ENCODE measurements at regions not wholly inside any gene's neighbourhood (a gene's known extent, or its start where the extent isn't known, plus 50 kb on each side); places are given as distances from the start of the nearest gene placed in this dataset.

DNA sequence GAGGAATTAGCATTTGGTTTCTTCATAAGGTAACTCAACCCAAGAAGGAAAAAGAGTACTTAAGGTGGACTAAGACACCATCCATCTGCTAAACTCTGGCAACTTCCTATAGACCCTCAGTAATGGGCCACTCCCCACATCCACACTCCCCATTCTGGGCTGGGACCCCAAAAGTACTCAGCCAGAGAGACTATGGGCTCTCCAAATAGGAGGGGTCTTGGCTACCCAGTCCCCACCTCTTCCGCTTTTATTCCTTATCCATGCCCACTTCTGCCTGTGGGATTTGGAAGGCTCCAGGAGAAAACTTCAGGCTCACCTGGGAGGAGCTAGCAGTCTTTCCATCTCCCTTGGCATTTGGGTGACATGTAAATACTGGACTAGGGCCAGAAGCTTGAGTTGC is 164.5 kb upstream of the CCL2 start:
- Mint-ChIP-seq H3K4me1 (ENCODE audit: unreplicated experiment) (no peaks in the 10 kb centered on the region), H3K36me3 (ENCODE audit: unreplicated experiment) (no peaks in the 10 kb centered on the region), H3K27me3 (ENCODE audit: unreplicated experiment) (no peaks in the 10 kb centered on the region), H3K27ac (ENCODE audit: unreplicated experiment) (no peak overlapping the region), H3K4me3 (ENCODE audit: unreplicated experiment) (no peak overlapping the region), H3K9me3 (ENCODE audit: unreplicated experiment) (peaks cover 31% of the 10 kb centered on the region)
- DNase-seq (ENCODE audit: extremely low spot score, unreplicated experiment), result no peak
- TF ChIP-seq, protein P1, sequence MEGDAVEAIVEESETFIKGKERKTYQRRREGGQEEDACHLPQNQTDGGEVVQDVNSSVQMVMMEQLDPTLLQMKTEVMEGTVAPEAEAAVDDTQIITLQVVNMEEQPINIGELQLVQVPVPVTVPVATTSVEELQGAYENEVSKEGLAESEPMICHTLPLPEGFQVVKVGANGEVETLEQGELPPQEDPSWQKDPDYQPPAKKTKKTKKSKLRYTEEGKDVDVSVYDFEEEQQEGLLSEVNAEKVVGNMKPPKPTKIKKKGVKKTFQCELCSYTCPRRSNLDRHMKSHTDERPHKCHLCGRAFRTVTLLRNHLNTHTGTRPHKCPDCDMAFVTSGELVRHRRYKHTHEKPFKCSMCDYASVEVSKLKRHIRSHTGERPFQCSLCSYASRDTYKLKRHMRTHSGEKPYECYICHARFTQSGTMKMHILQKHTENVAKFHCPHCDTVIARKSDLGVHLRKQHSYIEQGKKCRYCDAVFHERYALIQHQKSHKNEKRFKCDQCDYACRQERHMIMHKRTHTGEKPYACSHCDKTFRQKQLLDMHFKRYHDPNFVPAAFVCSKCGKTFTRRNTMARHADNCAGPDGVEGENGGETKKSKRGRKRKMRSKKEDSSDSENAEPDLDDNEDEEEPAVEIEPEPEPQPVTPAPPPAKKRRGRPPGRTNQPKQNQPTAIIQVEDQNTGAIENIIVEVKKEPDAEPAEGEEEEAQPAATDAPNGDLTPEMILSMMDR (IDR thresholded peaks at IDR 0.05), result no peak

DNA sequence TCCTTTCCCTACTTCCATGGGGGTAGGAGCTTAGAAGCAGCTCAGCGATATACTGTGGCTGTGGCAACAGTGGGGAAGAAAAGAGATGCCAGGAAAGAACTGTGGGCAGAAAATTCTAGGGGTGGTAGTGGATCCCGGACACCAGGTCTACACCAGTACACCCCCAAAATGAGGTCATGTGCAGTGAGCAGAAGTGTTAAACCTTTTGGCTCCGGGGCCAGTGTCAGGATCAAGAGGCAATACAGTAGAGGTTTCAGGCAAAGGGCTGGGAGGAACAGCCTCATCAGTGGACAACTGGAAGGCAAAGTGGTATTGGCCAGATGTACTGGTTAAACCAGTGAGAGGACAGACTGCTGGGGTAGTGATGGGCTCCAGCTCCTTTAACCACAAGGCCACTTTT is 163.1 kb upstream of the CCL2 start:
- H3K36me3 Mint-ChIP-seq (ENCODE audit: unreplicated experiment), result no peaks in the 10 kb centered on the region
- H3K27ac Mint-ChIP-seq (ENCODE audit: unreplicated experiment), result no peak overlapping the region
- H3K4me1 Mint-ChIP-seq (ENCODE audit: unreplicated experiment), result no peaks in the 10 kb centered on the region
- no peak for DNase-seq (ENCODE audit: extremely low spot score, unreplicated experiment)
- TF ChIP-seq, protein P1 (IDR thresholded peaks at IDR 0.05), result no peak
- H3K4me3 Mint-ChIP-seq (ENCODE audit: unreplicated experiment), result no peak overlapping the region
- no peaks in the 10 kb centered on the region for H3K27me3 Mint-ChIP-seq (ENCODE audit: unreplicated experiment)
- H3K9me3 Mint-ChIP-seq (ENCODE audit: unreplicated experiment), result peaks cover 38% of the 10 kb centered on the region

DNA sequence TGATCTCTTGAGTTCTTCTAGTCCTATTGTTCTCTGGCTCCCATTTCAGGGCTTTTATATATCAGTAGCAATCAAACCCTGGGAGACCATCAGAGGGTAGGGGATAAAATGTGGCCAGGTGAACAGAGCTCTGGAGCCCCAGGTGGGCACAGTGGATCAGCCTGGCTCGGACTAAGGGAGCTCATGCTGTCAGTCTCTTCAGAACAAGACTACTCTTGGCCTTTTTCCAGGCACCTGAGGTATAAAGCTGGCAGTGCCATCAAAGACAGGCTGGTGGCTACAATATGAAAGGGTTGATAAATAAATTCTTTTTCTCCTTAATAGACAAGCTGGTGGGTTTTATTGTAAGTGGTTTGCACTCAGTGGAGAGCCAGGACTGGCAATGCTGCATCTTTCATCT is 160.0 kb upstream of the CCL2 start:
- H3K36me3 Mint-ChIP-seq (ENCODE audit: unreplicated experiment), result no peaks in the 10 kb centered on the region
- TF ChIP-seq, protein P1 (IDR thresholded peaks at IDR 0.05), result no peak
- H3K4me1 Mint-ChIP-seq (ENCODE audit: unreplicated experiment), result no peaks in the 10 kb centered on the region
- no peaks in the 10 kb centered on the region for H3K27me3 Mint-ChIP-seq (ENCODE audit: unreplicated experiment)
- no peak for DNase-seq (ENCODE audit: extremely low spot score, unreplicated experiment)
- H3K27ac Mint-ChIP-seq (ENCODE audit: unreplicated experiment), result no peak overlapping the region
- peaks cover 50% of the 10 kb centered on the region for H3K9me3 Mint-ChIP-seq (ENCODE audit: unreplicated experiment)
- no peak overlapping the region for H3K4me3 Mint-ChIP-seq (ENCODE audit: unreplicated experiment)

DNA sequence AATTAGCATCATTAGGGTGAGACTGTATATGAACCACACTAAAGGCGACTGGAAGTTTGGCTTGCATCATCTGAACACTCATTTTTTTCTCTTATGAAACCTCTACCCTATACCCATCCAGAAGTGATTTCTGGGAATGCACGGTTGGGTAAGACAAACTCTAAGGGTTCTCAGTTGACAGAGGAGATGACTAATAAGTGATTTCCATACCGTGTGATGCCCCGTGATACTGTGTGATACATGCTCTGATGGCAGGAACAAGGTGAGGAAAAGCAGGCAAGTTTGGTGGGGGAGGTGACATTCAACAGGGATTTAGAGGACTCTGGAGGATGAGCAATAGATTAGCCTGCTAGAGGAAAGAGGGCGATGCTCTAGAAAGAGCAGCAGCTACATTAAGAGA is 156.4 kb upstream of the CCL2 start:
- Mint-ChIP-seq H3K27ac (ENCODE audit: unreplicated experiment) (no peak overlapping the region), H3K4me3 (ENCODE audit: unreplicated experiment) (no peak overlapping the region)

DNA sequence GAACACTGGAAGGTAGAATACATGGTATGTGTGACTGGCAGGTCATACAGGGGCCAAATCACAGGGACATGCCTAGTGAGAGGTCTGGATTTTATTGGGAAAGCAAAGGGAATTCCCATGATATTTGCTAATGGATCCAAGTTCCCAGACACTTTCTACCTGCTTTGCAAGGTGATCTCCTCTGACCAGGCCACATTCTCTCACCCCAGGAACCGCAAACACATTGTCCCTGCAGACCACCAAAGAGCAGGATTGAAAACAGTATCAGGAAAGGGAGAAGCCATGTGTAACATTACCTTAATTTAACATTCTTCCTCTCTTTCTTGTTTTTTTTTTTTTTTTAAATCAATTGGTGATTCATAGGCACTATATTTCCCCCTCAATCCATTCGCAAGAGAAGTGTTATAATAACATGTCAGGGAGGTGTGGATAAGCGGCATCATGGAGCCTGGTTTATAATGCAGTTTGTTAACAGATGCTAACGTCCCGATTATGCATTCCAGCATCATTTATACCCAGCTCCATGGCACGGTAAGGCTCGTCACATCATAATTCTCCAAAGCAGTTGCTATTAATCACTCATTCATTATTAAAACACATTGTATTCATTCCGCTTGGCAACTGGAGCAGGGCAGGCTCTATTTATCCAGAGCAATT is 155.1 kb upstream of the CCL2 start:
- TF ChIP-seq, protein P1 (IDR thresholded peaks at IDR 0.05), result no peak
- Mint-ChIP-seq H3K4me1 (ENCODE audit: unreplicated experiment) (no peaks in the 10 kb centered on the region), H3K27ac (ENCODE audit: unreplicated experiment) (no peak overlapping the region)

More for the DNA sequence above, 156.4 kb upstream of the CCL2 start:
- Mint-ChIP-seq H3K36me3 (ENCODE audit: unreplicated experiment) (no peaks in the 10 kb centered on the region), H3K4me1 (ENCODE audit: unreplicated experiment) (no peaks in the 10 kb centered on the region), H3K9me3 (ENCODE audit: unreplicated experiment) (peaks cover 36% of the 10 kb centered on the region), H3K27me3 (ENCODE audit: unreplicated experiment) (no peaks in the 10 kb centered on the region)
- DNase-seq (ENCODE audit: extremely low spot score, unreplicated experiment), result no peak
- TF ChIP-seq, protein P1 (IDR thresholded peaks at IDR 0.05), result no peak

More for the DNA sequence above, 155.1 kb upstream of the CCL2 start:
- no peak for DNase-seq (ENCODE audit: extremely low spot score, unreplicated experiment)
- Mint-ChIP-seq H3K9me3 (ENCODE audit: unreplicated experiment) (peaks cover 34% of the 10 kb centered on the region), H3K4me3 (ENCODE audit: unreplicated experiment) (no peak overlapping the region), H3K27me3 (ENCODE audit: unreplicated experiment) (no peaks in the 10 kb centered on the region), H3K36me3 (ENCODE audit: unreplicated experiment) (no peaks in the 10 kb centered on the region)

All from osteocyte (in vitro differentiated cells).